K562 (cell line): ENCODE measurements at regions not wholly inside any gene's neighbourhood (a gene's known extent, or its start where the extent isn't known, plus 50 kb on each side); places are given as distances from the start of the nearest gene placed in this dataset.

Source experiments
- E2F3 ChIP-seq: fragments of 250-450 bp; sonication (Bioruptor Pico); IDR thresholded peaks from 2 replicates; pipeline ENCODE4 v1.4.0; 2020; ENCODE audit warnings: mild to moderate bottlenecking
- HDAC1 ChIP-seq, 2 experiments: fragments of 450-650 bp; IDR thresholded peaks; 2 replicates each; pipeline ENCODE4 v1.6.1; 2016 to 2017; ENCODE audit warnings: inconsistent platforms in 1 of 2, mild to moderate bottlenecking in 1 of 2, moderate library complexity in 1 of 2
- MNT ChIP-seq, 2 experiments: fragments of 450-650 bp; conservative IDR thresholded peaks; 2 replicates each; pipeline ENCODE4 v1.6.1; 2017; ENCODE audit warnings: mild to moderate bottlenecking in 2 of 2, moderate library complexity in 2 of 2
- RNF2 ChIP-seq: sonication (generic); IDR thresholded peaks from 2 replicates; pipeline ENCODE4 v1.6.1; 2016
- SMC3 ChIP-seq: conservative IDR thresholded peaks from 2 replicates; pipeline ENCODE4 v1.6.1; 2011; ENCODE audit warnings: low read depth, low read length, improper control_type of control experiment; ENCODE audit not compliant: insufficient read depth
- STAT6 ChIP-seq: sonication (generic); formaldehyde crosslinking; IDR thresholded peaks from 2 replicates; pipeline ENCODE4 v1.8.1; 2023; ENCODE audit warnings: mild to moderate bottlenecking, missing genetic modification reagents
- TSHZ1 ChIP-seq: fragments of 250-450 bp; sonication (Bioruptor Pico); IDR thresholded peaks from 2 replicates; pipeline ENCODE4 v1.4.0; 2020; ENCODE audit warnings: mild to moderate bottlenecking, moderate library complexity
- ZBTB40 ChIP-seq, 2 experiments: fragments of 450-650 bp in 1 of 2; sonication (generic) in 1 of 2; formaldehyde crosslinking in 1 of 2; IDR thresholded peaks; 2 replicates each; pipeline versions ENCODE4 v1.7.1 to v1.9.0; 2016 to 2022; ENCODE audit warnings: inconsistent platforms in 1 of 2, mild to moderate bottlenecking in 1 of 2, missing genetic modification reagents in 1 of 2

- TF ChIP-seq ZBTB40 (IDR thresholded peaks at IDR 0.05) (peak; percentile 15; the same call in 1 of the 2 replicates), ZBTB40 (CRISPR knock-in tag; IDR thresholded peaks at IDR 0.05) (no peak), SMC3 (no peak), TSHZ1 (CRISPR knock-in tag) (peak; percentile 13; the same call in 1 of the 2 replicates), HDAC1 (IDR thresholded peaks at IDR 0.05) (no peak; a peak in 1 of 4 replicates), STAT6 (no peak), E2F3 (CRISPR knock-in tag) (no peak), RNF2 (no peak; the same call in 1 of the 2 replicates), MNT (conservative IDR thresholded peaks at IDR 0.05) (no peak)
Measured at GRCh38 chr12:46557539-46558373, 185.2 kb upstream of the SLC38A2 start (continued).
